ENCODE measurements at regions not wholly inside any gene's neighbourhood (a gene's known extent, or its start where the extent isn't known, plus 50 kb on each side); places are given as distances from the start of the nearest gene placed in this dataset.
"Not testable (repeated sequence)": the region's sequence is repeated elsewhere in the genome, so short reads cannot be mapped to it uniquely, and the experiment has no call there.

GRCh38 chr10:46796351-46796750 is 114.9 kb upstream of the PTPN20 start:
- TF ChIP-seq POLR2A (IDR thresholded peaks at IDR 0.05), result not testable (repeated sequence)
- TF ChIP-seq, protein P1, sequence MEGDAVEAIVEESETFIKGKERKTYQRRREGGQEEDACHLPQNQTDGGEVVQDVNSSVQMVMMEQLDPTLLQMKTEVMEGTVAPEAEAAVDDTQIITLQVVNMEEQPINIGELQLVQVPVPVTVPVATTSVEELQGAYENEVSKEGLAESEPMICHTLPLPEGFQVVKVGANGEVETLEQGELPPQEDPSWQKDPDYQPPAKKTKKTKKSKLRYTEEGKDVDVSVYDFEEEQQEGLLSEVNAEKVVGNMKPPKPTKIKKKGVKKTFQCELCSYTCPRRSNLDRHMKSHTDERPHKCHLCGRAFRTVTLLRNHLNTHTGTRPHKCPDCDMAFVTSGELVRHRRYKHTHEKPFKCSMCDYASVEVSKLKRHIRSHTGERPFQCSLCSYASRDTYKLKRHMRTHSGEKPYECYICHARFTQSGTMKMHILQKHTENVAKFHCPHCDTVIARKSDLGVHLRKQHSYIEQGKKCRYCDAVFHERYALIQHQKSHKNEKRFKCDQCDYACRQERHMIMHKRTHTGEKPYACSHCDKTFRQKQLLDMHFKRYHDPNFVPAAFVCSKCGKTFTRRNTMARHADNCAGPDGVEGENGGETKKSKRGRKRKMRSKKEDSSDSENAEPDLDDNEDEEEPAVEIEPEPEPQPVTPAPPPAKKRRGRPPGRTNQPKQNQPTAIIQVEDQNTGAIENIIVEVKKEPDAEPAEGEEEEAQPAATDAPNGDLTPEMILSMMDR (IDR thresholded peaks at IDR 0.05), result not testable (repeated sequence)

Data from testis (tissue), 2 donors.